ENCODE measurements at regions not wholly inside any gene's neighbourhood (a gene's known extent, or its start where the extent isn't known, plus 50 kb on each side); places are given as distances from the start of the nearest gene placed in this dataset.

DNA sequence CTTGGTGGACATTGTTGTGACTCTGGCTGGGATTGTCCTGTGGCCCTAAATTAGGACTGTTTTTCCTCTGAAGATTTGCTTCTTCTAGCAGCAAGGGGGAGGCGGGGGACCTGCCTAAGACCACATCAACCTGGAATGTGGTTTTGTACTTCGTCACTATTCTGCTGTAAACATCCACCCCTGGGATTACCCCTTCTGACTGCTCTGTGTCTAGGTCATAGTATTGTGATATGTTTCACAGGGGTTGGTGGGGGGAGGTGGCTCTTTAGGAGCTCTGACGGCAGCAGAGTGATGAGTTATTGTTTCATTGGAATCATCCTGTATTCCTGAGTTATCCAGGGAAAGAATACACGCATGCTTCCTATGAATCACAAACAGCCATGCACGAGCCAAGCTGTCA, 226.4 kb upstream of the MYT1L start:
- DNase-seq = no peak

DNA sequence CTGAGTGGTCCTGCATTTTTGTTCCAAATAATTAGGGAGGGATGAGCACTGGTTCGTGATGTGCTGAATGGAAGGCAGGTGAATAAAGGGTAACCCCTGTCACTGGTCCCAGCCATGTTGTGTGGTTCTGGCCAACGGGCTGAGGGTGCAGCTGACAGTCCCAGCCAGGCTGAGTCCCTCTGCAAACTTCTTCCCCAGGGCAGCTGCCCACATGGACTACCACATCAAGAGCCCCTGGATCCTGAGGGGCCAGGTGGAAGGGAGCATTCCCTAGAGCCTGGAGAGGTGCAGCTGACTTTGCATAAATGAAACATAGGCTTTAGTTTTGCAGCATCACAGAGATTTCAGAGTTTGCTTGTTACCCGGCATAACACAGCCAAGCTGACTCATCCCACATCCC, 219.8 kb upstream of the MYT1L start:
- no peak for DNase-seq

DNA sequence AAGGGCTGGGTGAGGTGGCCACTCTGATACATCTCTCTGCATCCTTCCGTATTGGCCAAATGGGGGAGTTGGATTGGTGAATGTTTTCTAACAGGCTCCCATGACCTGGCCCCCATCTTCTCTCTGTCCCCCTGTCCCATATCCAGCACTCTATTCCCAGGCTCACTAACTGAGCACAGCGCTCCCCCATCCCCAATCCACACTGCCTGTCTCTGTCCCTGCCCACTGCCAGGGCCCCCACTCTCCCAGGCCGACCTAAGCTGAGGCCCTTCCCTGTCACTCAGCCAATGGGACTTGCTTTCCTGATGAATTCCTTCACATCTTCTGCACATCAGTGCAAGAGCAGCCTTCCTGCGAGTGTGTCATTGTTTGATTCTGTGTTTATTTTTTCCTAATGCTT, 216.8 kb upstream of the MYT1L start:
- no peak for DNase-seq

DNA sequence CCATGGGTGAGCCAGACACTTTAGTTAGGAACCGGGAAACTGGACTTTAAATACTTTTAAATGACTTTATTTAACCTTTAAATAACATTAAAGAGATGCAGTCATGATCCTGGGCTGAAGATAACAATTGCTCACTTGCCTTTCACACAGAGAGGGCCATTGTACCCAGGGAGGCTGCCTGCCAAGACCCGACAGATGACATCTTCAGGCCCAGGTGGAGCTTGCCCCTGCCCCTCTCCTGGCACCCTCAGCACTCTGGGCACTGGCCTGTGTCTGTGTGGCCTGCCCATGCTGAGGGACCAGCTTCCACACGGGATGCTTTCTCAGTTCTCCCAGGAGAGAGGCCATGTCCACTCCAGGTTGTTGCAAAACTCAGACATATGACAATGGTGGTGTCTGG, 216.4 kb upstream of the MYT1L start:
- DNase-seq = no peak

DNA sequence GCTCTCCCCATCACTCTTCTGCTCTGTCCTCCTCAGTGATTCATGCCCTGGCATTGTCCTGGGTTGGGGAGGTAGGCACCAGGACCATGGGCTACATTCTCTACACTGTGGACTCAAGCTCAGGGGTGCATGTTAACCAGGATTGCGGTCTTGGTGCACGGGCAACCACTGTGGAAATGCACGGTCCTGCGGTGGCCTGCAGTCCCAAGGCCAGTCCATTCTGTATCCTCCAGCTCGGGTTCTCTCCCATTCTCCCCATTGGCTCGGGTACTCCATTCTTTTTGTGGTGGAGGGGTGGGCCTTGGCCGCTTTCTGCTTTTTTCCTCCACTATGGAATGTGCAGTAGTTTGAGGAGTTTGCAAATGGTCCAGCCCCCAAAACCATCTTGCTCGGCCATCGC, 215.0 kb upstream of the MYT1L start:
- DNase-seq = no peak

DNA sequence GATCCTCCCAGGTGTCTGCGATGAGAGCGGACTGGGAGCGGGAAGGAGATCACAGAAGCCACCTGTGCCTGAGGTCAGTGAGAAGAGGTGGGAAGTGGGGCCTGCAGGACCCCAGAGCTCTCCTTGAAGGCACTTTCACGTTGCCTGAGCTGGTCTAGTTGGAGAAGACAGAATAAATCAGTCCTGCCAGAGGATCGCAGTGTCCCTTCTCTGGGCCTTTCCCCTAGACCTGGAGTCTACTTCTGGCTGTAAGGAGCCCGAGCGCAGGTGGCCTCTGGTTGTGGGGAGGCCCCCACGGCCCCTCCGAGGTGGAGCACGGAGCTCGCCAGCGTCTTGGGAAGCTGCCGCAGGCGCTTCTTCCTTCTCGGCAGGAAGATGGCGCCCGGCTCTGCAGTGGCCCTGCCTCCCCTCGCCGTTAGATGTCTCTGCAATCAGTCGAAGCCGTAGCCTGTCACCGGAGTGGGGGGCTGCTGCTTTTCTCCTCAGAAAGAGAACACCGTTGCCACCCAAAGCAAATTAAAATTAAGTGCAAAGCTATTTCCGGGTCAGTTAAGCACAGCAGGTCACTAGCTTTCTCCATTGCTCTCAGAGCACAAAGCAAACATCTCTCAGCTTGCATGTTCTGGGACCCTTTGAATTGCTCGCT, 212.0 kb upstream of the MYT1L start:
- no peak for DNase-seq

DNA sequence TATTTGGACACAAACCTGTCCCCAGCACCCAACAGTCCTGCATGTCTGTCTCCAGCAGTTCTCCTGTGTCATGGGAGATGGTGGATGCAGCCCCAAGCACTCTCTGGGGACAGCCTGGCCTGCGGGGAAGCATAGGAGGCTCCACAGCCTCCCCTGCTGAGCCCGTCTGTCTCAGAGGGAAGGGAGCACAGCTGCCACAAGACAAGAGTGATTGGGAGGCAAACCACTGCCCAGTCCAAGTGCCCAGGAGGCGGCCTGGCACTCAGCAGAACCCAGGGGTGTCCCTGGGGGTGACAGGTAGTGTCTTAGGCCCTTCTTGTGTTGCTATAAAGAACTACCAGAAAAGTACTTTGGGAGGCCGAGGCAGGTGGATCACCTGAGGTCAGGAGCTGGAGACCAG, 211.2 kb upstream of the MYT1L start:
- no peak for DNase-seq

DNA sequence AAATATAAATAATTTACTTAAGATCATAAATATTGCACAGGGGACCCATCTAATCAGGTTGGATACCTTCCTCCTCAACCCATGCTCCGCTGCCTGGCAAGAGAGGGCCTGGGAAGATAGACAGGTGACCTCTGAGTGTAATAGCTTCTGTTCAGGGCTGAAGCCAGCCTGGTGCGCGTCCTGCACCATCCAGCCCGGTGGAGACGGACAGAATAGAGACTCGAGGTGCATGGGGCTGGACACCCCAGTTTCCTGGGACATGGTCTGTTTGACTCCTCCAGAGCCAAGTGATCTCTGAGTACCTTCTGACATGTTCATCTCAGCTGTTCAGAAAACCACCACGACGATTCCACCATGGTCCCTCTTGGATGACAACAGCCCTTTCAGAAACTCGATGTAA, 209.3 kb upstream of the MYT1L start:
- DNase-seq = no peak

DNA sequence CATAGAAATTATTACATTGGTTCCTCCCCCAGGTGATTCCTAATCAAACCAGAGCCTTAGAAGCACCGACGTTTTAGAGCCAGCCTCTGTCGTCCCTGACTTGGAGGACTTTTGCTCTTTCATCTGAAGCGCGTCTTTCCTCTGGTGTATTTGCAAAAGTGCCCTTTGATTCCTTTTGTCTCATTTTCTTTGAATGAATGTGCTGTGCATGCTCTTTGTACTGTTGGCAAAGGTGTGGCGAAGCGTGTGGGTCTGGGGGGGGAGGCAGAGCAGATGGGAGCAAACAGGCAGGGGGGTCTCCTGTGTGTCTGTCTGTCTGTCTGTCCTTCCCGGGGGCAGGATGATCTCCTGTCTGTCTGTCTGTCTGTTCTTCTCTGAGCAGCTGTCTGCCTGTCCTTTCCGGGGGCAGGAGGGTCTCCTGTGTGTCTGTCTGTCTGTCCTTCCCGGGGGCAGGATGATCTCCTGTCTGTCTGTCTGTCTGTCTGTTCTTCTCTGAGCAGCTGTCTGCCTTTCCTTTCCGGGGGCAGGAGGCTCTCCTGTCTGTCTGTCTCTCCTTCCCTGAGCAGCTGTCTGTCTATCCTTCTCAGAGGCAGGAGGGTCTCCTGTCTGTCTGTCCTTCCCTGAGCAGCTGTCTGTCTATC, 205.5 kb upstream of the MYT1L start:
- DNase-seq = no peak

DNA sequence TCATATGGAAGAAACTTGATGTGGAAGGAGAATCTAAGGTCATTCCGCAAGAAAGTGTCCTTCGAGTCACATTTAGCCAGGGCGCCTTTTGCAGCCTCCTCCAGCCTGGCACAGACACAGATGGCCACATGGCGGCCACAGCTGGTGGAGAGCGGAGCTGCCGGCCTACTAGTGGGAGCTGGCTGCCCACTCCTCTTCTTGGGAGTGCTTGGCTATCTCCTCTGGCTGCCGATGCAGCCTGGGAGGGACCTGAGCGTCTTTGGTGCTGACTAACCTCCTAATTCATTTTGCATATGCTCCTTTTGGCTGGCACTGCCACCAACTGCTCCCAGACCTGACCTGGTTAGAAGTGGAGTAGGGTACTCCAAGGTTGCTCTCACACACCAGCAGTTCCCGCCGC, 199.3 kb upstream of the MYT1L start:
- no peak for DNase-seq

DNA sequence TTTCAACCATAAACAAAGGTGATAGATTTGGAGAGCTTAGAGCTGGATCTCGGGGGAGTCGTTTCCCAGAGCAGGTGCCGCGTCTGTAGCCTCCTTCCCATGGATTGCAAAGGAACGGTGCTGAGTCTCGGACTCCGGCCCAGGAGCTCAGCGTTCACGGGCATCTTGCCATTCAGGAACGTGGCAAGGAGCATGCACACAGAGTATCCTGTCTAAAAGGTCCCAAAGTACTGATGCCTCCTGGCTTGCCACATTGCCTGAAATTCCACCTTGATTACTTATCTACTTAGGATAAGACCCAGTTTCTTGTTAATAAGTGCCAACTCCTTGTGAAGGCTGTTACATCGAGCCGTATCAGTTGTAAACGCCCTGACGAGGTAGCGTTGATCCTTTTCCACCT, 197.8 kb upstream of the MYT1L start:
- DNase-seq = no peak

DNA sequence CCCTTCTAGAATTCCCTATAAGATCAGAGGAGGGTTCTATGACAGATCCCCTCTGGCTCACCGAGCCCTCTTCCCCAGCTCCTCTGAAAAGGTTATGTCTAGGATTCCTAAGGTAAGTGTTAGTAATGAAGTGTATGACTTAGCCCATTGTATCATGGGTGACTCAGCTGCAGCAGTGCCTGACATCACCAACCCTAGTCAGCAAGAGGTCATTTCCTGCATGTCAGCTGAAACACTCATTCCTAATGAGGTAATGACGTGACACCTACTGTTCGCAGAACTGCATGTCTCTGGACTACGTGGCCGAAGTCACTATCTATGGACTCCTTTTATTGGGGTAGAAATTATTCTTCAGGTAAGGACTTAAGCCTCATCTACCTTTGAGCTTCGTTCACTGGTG, 196.1 kb upstream of the MYT1L start:
- DNase-seq = no peak

DNA sequence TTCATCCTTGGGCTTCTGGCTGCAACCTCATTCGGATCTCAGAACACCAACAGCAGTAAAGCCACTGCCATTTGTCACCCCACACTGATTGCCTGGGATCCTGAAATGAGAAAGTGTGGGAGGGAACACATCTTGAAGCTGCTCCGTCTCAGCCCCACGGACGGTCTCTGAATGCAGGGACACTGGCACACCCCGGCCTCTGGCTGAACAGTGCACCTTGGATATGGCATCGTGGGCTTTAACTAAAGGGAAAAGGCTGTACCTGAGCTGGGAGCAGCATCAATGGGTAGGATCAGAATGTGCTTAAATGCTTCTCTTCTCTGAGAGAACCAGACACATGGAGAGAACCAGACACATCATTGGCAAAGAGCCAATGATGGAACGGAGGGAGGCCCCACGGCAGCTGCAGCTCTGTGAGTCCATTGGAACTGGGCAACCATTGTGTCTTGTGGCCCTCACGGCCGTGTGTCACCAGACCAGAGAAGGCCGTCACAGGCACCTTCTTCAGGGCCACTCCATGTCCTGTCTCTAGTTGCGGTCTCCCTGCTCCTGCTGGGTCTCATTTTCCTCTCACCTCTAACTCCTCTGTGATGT, 193.4 kb upstream of the MYT1L start:
- DNase-seq = no peak

DNA sequence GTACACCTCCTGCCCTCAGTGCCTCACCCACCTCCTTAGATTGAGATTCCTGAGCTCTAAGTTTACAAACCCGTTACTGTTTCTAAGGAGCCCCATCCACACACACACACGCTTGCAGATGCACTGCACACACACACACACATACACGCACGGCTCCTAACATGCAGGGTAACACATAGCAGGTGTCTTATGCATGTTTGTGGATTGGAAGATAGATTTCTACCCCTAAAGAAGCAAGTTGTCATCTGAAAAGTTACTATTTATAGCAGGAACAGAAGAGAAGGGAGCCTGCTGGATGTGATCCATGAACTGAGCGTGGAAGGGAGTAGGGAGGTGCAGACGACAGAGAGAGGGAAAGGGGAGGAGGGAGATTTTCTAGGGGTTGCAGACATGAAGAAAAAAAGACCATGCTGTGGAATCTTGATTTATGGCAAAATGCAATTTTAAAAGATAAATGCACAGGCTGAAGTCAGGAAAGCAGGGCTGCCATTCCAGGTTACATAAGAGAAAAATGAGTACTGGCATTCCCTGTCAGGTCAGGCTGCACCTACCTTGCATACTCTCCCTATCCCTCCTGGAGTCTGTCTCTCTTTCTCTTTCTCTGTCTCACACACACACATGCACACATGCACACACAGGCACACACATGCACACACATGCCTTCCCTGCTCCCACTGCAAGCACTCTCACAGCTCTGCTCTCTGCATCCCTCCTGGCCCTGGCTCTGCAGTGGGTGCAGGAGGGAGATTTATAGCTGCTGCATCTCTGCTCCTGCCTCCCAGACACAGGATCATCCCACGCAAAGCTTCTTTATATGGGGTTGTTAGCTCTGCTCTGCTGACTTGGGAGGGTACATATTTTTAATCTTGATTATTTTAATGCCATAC, 192.6 kb upstream of the MYT1L start:
- no peak for DNase-seq

DNA sequence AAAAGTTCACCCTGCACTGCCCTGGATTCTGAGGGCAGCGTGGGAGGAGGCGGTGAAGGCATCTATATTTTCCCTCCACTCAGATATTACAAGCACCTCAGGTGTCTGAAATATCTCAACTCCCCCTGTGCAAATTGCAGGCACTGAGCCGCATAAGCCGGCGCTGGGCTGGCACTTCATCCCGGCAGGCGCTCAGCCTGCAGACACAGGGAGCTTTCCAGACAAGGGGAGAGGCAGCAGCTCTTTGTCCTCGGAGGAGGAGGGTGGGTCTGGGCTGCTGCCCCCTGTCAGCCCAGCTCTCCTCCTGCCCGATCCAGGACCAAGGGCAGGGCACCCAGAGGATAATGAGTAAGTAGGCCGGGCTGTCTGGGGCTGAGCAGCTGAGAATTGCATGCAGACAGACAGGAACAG, 189.3 kb upstream of the MYT1L start:
- DNase-seq = no peak

DNA sequence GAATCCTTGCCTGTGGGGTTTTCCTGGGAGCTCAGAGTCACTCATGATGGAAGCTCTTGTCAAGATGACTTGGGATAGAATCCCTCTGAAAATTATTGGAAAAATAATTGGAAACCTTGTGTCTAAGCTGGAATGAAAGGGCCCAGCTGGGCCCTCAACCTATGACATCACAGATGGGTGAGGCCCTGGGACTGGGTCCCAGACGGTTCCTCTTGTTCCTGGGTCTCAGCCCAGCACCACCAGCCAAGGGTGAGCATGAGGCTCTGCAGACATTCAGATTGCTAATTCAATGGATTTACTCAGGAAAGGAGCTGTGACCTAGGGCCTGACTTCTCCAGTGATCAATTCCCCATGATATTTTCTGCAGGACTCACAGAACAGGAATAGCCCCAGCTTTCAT, 188.3 kb upstream of the MYT1L start:
- no peak for DNase-seq

DNA sequence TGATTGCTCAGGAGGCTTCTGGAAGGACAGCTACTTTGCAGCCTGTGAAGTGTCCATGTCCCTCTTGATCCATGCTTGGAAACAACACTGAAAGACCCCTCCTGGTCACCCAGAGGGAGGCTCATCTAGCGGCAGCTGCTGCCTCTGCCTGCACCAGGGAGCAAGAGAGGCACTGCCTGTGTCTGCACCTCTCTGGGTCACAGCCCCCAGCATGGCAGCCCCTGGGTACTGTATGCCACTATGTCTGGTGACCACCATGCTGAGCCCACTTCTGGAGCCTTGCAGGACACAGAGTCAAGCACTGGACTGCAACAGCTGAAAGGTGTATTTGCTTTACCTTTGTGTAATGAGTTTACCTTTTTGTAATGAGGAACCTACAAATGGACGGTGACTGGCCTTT, 186.3 kb upstream of the MYT1L start:
- DNase-seq = no peak

DNA sequence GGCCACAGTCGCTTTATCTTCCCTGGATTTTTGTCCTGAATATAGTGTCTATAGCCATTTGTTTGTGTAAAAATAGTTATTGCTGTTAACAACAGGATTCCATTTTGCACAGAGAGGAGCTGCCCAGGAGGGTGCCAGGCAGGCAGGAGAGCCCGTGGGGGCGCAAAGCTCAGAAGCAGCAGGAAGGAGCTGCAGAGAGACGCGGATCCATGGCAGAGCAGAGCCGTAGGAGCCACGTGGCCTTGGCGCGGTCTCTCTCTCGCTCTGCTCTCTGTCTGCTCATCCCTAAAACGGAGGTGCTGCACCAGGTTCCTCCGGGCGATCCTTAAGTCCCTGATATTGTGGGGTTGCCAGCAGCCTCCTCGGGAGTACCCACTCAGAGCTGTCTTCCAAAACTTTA, 185.3 kb upstream of the MYT1L start:
- no peak for DNase-seq

DNA sequence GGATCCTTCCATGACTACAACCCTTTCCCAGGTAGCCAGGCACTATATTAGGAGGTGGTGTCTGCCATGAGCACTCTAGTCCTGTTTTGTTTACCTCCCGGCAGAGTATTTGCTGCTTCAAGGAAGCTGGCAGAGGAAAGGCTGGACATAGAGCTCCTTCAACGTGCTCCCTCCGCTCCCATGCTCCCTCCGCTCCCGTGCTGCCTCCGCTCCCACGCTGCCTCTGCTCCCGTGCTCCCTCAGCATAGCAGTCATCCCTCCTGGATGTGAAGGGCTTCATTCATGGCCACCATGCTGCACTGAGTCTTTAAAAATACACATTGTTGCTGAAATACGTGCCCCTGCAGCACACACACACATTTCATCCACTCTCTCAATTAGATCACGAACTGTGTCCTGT, 181.9 kb upstream of the MYT1L start:
- DNase-seq = no peak

DNA sequence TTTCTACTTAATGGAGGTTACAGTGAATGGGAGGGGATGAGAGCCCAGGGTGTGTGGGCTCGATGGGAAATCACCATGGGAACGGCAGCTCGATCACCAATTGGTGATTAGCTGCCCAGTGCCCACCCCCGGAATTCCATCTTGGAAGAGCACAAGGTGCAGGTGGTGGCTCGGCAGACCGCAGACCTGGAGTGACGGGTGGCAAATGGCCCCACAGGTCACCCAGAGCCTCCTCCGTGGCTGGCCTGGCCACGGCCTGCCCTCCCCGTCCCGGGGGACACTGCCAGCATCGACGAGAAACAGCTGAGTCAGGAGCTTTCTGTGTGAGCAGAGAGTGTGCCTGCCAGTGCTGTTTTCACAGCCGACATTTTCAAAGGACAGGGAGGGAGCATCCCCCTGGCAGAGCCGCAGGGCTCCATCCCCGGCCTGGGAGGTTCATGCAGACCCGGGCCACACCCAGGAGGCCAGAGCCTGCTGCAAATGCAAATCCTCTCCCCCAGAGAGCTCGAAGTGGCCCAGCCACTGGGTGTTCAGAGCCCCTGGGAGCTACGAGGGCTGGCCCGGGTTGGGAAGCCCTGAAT, 176.4 kb upstream of the MYT1L start:
- DNase-seq = no peak

DNA sequence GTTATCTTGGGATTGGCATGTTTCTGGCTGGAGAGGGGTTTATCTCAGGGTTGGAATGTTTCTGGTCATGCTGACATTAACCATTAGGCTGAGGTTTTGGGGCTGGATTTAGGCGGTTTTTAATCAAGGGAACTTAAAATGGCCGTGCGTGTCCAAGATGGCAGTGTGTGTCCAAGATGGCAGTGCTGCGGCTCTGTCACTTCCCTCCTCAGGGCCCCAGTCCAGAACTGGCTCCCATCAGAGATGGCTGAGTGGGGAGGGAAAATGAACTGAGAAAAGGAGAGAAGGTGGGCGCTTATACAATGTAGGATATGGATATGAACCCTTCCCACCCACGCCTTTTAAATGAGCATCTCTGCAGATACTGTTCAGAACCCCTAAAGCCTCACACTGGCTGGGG, 175.5 kb upstream of the MYT1L start:
- no peak for DNase-seq

DNA sequence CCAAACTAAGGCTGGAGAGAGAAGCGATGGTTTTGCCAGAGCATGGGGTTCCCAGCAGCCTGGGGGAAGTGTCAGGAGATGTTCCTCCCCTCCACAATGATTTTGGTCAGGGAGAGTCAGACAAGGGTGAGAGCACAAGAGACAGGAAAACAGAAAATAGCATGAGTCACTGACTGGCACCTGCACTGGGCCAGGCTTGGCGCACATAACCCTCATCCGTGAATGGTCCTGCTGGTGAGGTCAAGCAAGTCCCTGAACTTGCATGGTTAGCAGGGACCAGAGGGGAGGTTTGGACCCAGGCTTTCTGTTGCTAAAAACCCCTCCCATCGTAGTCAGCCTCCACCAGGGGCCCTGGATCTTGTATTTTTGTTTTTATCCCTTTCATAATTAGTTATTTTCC, 174.5 kb upstream of the MYT1L start:
- DNase-seq = no peak

DNA sequence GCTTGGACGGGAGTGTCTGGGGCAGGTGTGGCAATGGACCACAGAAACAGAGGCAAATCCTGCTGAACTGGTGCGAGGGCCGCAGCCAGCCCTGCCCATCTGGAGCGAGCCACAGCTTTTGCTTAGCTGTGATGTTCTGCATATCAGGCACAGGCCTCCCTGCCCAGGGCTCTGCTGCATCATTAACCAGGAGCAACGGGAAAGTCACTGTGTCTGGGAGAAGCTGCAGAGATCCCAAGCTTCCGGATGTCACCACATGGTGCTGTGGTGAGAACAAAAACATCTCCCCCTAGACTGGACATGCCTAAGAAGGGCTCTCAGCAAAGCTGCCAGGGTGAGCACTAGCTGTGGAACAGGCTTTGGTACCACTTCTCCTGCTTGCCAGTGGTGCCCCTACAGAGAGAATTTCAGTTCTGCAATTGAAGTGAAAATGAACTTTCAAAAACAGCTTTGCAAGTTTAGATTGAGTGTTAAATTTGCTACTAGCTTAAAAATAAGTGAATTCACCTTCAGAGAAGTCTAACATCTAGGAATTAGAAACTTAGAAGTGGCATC, 172.9 kb upstream of the MYT1L start:
- no peak for DNase-seq
